WTC11 (cell line): ENCODE measurements at regions not wholly inside any gene's neighbourhood (a gene's known extent, or its start where the extent isn't known, plus 50 kb on each side); places are given as distances from the start of the nearest gene placed in this dataset.

Experiments
- ATF3 ChIP-seq: sonication (generic); formaldehyde crosslinking; conservative IDR thresholded peaks from 2 replicates; pipeline ENCODE4 v1.8.1; 2022; ENCODE audit warnings: mild to moderate bottlenecking, missing genetic modification reagents
- CREB1 ChIP-seq: sonication (generic); formaldehyde crosslinking; IDR thresholded peaks from 2 replicates; pipeline ENCODE4 v1.8.0; 2023; ENCODE audit warnings: mild to moderate bottlenecking, missing genetic modification reagents
- FOXK1 ChIP-seq: sonication (generic); formaldehyde crosslinking; IDR thresholded peaks from 2 replicates; pipeline ENCODE4 v1.8.0; 2022; ENCODE audit warnings: mild to moderate bottlenecking, moderate library complexity, missing genetic modification reagents
- FOXP1 ChIP-seq: sonication (generic); formaldehyde crosslinking; IDR thresholded peaks from 2 replicates; pipeline ENCODE4 v1.8.0; 2022; ENCODE audit warnings: missing genetic modification reagents, mild to moderate bottlenecking, moderate library complexity, borderline replicate concordance
- SOX15 ChIP-seq: fragments of 250-450 bp; sonication (Bioruptor Pico); IDR thresholded peaks from 2 replicates; pipeline ENCODE4 v1.9.0; 2021; ENCODE audit warnings: mild to moderate bottlenecking
- SP1 ChIP-seq: sonication (generic); formaldehyde crosslinking; conservative IDR thresholded peaks from 2 replicates; pipeline ENCODE4 v1.8.1; 2022; ENCODE audit warnings: missing genetic modification reagents
- TCF7 ChIP-seq: sonication (generic); formaldehyde crosslinking; IDR thresholded peaks from 2 replicates; pipeline ENCODE4 v1.8.0; 2022; ENCODE audit warnings: mild to moderate bottlenecking, low read depth, missing genetic modification reagents, moderate library complexity
- USF1 ChIP-seq: sonication (generic); formaldehyde crosslinking; IDR thresholded peaks from 2 replicates; pipeline ENCODE4 v1.8.0; 2022; ENCODE audit warnings: mild to moderate bottlenecking, missing genetic modification reagents
- ZNF232 ChIP-seq: sonication (generic); formaldehyde crosslinking; IDR thresholded peaks from 2 replicates; pipeline ENCODE4 v1.8.0; 2022; ENCODE audit warnings: mild to moderate bottlenecking, missing genetic modification reagents
- TF ChIP-seq, protein P1 (sequence below): fragments of 200-600 bp; IDR thresholded peaks from 2 replicates; pipeline ENCODE4 v1.8.0; 2022; ENCODE audit warnings: antibody characterized with exemption
- TF ChIP-seq, protein P2 (sequence below): sonication (generic); formaldehyde crosslinking; IDR thresholded peaks from 2 replicates; pipeline ENCODE4 v1.8.1; 2022; ENCODE audit warnings: low read depth, missing genetic modification reagents, borderline replicate concordance

- TF ChIP-seq, protein P1, sequence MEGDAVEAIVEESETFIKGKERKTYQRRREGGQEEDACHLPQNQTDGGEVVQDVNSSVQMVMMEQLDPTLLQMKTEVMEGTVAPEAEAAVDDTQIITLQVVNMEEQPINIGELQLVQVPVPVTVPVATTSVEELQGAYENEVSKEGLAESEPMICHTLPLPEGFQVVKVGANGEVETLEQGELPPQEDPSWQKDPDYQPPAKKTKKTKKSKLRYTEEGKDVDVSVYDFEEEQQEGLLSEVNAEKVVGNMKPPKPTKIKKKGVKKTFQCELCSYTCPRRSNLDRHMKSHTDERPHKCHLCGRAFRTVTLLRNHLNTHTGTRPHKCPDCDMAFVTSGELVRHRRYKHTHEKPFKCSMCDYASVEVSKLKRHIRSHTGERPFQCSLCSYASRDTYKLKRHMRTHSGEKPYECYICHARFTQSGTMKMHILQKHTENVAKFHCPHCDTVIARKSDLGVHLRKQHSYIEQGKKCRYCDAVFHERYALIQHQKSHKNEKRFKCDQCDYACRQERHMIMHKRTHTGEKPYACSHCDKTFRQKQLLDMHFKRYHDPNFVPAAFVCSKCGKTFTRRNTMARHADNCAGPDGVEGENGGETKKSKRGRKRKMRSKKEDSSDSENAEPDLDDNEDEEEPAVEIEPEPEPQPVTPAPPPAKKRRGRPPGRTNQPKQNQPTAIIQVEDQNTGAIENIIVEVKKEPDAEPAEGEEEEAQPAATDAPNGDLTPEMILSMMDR, result no peak
- TF ChIP-seq USF1 (CRISPR knock-in tag), result no peak
- TF ChIP-seq TCF7, result no peak
- TF ChIP-seq, protein P2, sequence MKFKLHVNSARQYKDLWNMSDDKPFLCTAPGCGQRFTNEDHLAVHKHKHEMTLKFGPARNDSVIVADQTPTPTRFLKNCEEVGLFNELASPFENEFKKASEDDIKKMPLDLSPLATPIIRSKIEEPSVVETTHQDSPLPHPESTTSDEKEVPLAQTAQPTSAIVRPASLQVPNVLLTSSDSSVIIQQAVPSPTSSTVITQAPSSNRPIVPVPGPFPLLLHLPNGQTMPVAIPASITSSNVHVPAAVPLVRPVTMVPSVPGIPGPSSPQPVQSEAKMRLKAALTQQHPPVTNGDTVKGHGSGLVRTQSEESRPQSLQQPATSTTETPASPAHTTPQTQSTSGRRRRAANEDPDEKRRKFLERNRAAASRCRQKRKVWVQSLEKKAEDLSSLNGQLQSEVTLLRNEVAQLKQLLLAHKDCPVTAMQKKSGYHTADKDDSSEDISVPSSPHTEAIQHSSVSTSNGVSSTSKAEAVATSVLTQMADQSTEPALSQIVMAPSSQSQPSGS (CRISPR knock-in tag), result no peak
- no peak for TF ChIP-seq ATF3 (CRISPR knock-in tag)
- no peak for TF ChIP-seq ZNF232
- TF ChIP-seq SP1, result no peak
- TF ChIP-seq FOXP1 (CRISPR knock-in tag), result no peak
- TF ChIP-seq FOXK1, result no peak
- TF ChIP-seq CREB1, result no peak
- no peak for TF ChIP-seq SOX15
Measured at GRCh38 chr2:63729831-63730230, 111.9 kb upstream of the UGP2 start.
